Activated CD4-positive, alpha-beta T cell treated with anti-CD3 and anti-CD28 coated beads for 24 hours (primary cell): ENCODE measurements at regions not wholly inside any gene's neighbourhood (a gene's known extent, or its start where the extent isn't known, plus 50 kb on each side); places are given as distances from the start of the nearest gene placed in this dataset.

ENCODE experiments used
- DNase-seq, 2 donors: peaks; one replicate each; pipeline ENCODE4 v3.0.0-alpha.2; 2020; ENCODE audit warnings: low read depth in 2 of 2

DNA sequence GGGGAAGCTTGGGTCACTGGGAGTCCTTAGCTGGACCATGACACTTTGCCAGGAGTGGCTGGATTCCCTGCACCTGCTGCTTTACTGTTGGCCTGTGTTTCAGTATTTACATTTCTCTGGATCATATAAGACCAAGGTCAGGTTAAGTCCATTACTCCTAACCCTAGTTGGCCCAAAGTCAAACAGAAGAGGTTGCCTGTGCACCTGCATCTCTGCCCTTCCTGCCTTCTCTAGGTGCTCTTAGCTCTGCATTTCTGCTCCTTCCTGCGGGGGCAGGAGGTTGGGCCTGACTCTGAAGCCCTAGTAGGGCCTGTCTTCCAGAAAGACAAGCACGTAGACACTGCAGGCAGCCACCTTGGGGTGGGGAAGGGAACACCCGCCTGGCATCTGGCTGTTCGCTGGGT is 124.3 kb downstream of the RPLP1 start:
- DNase-seq: no peak

DNA sequence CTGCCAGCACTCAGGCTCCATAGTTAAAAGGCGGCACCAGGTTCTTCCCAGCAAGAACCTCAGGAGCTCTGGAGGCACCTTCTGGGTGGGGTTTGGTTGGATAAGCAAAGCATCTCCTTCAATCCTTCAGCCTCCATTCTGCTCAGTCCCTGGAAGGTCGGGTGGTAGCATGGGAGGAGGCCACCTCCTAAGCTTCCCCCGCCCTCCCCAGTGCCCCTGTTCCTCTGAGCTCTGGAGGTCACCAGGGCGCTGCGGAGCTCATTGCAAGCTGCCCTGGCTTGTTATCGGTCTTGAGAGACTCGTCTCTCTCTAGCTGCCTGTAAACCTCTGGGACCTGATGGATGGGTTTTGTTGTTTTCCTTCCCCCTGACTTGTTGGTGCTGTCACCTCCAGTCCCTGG is 124.8 kb downstream of the RPLP1 start:
- DNase-seq: no peak

DNA sequence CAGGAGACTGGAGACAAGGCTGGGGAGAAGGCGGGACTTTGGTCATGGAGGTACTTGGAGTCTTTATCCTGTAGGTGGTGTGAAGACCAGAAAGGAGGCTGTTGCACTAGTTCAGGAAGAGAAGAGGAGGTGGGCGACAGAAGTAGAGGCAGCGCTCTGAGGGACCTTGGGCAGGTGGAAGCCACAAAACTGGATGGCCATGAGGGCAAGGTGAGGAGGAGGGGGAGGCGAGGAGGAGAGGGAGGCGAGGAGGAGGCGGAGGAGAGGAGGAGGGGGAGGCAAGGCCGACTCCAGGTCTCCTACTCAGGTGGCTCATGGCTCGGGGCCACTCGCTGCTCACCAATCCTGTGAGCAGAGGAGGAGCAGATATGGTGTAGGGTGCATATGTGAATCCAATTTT is 125.6 kb downstream of the RPLP1 start:
- no peak for DNase-seq

DNA sequence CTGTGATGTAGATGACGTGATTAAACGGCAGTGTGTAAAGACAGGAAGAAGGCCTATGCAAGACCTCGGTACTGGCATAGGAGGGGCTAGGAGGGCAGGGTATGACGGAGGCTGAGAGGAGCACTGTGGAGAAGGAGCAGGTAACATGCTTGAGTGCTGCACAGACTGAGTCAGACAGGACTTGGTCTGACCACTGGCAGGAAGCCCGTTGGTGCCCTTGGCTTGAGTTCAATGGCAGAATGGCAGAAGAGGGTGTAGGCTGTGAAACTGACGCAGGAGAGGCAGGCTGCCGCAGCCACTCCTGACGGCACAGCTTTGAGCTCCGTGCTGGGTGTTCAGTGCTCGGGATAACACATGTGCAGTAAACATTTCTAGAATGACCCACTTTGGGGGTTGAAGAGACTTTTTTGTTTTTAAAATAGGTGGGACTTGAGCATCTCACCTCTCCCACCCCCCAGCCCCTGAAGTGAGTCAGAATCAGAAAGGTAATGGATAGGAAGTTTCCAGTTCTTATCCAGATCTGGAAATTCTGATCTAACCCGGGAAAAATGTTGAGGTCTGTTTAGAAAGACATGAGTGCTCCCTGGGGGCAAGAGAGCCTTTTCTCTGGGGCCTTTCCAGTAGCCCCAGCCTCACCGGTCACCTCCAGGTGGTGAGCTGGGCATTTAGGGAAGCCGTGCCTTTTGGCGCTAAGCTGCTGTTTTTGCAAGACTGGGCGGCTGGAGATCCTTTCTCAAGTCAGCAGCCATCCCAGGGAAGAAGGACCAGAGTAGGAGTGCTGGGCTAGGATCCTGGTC is 126.4 kb downstream of the RPLP1 start:
- DNase-seq: no peak

DNA sequence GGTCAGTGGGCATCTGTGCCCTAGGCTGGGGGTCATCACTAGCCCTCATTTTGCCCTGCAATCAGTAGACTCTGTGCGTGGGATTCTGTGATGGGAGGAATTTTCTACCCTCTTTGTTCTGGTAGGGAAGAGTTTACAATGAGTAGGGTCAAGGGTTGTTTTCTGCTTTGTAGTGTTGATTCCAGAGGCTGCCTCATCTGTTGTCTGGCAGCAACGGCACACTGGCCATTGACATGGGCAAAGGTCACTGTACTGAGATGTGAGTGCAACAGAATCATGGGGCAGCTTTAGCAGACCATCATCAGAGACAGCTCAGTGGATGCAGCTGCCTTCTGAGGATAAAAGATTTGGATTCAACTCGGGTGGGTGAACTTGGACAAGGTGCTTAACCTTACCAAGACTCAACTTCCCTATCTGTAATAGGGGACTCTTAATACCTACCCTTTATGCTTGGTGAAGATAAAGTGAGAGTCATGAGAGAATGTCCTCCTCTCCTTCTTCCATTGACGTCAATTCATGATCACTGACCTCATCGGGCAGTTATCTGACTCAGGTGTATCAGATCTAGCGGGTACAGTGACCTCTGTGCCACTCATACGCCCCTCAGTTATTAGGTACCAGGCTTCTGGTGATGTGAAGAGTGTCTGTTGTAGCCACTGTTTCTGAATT is 127.5 kb downstream of the RPLP1 start:
- no peak for DNase-seq

DNA sequence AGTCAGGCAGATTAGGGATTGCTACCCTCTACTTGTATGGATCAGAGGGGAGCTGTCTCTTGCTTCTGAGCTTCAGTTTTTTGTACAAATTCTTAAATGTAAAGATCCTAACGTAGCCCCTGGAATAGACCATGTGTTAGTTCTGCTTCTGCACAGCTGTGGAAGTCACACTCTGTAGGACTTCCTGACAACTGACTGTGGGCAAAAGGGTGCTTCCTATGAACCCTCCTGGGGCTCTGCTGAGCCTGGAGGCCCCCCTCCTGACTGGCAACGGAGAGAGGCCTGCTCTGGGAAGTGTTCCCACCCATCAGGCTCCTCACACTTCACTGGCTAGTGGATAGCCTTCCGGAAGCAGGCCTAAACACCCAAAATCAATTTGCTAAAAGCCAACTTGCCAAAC is 131.0 kb downstream of the RPLP1 start:
- no peak for DNase-seq

DNA sequence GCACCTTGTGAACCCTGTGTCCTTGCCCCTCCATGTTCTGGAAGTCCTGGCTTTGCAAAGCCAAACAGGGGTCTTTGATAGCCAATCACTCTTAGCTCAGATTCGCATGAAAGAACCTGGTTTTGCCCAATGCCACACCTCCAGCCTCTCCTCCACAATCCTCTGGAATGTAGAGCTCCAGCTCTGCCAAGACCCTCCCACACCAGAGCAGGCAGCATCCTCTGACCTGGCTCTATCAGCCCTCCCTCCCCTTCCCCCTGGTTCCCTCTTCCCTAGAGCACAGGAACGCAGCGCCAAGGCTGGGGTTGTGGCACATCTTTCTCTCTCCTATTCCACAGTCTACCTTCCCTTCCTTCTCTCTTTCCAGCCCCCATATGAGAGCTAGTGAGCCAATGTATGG is 133.3 kb downstream of the RPLP1 start:
- DNase-seq: no peak

DNA sequence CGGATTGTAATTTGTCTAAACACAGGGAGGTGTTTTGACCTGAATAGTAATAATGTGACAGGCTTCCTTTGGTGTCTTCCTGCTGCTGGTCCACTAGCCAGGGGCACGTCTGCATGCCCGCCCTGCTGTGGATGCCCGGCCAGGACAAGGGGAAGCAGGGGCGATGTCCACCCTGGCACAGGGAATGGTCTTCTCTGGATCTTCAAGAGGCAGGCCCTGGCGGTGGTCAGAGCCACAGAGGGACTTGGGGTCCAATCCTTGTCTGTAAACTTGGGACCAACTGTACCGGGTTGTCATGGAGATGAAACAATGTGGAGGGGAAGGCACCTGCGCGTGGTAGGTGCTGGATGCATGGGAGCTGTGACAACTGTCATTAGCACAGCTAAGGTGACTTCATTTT is 134.1 kb downstream of the RPLP1 start:
- DNase-seq: no peak

DNA sequence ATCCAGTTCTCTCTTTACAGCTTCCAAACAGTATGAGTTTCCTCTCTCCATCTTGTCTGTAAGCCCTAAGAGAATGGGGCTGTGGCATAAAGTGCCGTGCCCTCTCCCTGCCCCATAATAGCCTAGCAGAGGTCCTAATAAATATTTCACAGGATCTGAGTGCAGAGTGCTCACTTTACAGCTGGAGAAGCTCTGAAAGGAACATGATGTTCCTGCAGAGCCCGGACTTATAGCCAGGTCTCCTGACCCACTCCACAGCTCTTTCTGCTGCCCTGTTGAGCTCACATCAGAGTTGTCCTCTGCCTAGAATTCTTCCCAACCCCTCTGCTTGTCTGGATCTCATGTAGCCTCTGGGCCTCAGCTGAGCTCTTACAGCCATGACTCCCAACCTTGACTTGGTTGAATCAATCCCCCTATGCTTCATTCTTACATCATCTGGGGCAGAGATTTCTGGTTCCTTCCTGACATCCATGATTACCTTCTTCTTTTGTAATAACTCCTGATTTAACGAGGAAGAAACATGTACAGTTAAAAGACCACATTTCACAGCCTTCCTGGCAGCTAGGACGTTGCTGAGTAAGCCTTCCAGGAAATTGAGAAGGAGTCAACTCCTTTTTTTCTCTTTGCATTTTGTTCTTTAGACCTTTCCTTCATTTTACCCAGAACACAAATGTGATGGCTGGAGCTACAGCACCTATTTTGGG is 135.3 kb downstream of the RPLP1 start:
- no peak for DNase-seq

DNA sequence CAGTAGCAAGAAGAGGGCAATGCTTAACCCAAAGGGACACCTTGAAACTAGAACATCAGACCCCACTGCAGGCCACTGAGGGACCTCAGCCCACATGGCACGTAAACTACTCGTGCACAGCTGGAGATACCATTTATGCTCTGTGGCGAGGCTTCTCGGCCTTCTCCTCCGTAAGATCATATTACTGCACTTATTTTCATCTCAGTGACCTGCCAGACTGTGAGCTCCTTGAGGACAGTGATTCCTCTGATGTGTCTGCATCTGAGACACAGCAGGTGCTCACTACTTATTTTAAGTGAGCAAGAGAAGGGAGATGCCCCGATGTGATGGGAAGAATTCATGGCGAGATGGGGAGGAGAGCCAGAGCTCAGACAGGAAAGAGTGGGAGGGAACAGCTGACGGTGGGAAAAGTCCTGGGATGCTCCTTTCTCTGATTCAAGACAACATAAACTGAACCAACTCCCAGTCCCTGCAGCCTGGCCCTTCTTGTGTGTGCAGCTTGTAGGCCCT is 137.6 kb downstream of the RPLP1 start:
- no peak for DNase-seq

DNA sequence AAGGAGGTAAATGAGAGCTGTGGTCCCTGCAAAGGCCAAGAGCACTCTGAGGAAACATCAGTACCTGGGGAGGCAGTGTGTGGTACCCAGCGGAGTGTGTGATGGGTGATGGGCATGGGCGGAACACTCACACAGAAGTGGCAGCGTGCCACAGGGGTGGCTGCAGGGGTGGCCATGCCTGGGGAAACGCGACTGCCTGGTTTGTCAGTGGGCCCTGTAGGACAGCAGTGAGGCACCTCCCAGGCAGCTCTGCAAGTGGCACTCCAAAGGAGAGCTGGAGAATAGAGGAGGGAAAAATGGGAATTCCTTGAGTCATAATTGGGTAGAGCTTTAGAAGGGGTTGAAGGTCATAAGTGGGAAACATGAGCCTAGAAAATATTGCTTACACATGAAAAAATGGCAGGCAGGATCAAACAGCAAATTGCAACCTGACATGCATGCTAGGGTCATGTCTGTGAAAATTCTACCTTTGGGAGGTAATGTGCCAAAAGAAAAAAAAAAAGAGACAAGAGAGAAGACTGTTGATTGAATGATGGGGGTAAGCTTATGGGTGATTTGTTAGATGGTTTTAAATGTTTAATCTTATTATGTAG is 138.4 kb downstream of the RPLP1 start:
- DNase-seq: no peak

DNA sequence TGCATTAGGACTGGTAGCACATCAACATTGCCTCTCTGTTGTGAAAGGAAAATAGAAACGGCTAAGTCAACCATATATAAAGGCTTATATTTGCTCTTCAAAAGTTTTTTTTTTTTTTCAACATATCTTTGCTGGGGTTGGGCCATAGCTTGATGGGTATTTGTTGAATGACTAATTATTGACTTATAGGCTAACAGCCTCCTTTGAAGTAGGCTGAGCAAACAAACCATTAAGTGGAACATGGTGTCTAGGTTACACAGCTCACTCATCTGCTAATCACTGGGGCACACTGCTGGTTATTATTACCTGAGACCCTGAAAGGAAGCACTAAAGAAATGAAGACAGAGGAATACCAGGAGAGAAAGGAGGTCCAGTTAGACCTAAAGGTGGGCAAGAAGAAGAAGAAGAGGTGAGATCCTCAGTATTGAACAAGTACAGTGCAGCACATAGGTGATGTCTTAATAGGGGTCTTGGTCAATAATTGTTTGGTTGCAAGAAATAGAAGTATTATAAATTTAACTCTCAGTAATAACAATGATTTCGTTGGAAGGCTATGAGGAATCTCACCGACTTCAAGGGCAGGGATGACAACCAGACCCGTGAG is 139.4 kb downstream of the RPLP1 start:
- no peak for DNase-seq

DNA sequence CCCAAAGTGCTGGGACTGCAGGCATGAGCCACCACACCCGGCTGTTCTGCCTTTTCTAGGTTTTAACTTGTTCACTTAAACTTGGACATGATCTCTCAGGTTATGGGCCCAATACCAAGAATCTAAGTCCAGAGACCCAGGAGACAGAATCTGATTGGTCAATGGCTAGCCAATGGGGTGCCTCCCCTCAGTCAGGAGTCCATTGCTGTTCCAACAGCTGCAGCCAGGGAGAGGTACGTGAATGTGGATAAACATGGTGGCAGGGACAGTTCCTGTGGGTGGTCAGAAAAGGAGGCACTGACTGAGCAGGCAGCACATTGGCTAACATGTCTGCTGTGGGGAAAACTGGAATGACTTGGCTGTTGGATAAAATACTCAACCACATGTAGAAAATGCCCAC is 140.3 kb downstream of the RPLP1 start:
- no peak for DNase-seq

DNA sequence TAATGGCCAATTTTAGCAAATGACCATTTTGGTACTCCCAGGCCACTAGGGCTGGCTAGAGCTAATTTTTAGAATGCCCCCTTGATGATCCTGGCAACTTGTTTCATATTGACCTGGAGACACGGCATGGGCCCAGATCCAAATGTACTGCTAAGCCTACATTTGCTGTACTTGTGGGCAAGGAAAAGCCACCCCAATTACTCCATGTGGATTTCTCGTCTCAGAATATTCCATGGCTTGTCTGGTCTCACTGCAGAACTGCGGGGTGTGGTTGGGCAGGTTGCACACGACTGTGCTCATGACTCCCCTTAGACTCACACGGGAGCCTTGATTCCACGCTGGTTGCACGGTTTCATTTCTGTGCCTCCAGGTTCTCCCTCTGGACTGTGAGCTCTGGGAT is 140.9 kb downstream of the RPLP1 start:
- no peak for DNase-seq

DNA sequence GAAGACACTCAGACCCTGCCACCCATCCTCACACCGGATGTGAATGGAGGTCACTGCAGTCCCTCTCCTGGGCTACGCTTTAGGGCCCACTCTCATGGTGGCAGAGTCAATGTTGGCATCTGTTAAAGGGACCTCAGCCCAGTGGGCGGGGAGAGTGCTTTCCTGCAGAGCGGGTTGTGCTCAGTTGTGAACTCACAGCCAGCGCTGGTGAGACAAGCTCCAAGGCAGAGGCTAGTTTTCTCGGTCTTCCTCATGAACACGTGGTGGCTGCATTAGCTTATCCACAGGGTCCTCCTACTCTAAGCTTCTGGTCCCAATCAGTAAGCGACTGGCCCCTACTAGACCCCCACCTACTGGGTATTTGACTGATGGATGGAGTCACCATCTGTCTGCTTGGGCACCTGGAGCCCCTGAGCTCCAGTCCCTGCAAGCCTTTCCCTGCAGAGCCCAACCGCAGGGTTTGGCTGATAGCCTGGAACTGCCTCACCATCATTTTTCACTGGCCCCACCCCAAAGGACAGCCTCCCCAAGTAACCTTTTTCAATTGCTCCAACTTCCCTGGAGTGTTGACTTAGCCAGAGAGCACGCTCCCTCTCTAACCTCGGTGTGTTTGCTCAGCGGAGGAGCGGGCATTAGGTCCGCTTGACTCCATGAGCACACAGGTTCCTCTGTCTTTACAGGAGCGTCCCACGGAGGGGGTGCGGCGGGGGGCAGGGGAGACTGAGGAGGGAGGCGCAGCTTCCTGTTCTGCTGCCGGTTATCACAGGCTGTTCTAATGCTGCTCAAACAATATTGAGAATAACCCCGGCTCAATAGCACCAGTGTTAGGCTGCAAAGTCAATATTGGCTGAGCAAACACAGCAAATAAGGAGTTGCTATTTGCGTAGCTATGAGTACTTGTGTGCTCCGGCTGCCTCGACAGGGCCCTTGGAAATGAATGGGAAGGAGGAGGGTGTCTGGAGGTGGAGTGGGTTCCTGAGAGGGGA is 141.7 kb downstream of the RPLP1 start:
- no peak for DNase-seq

DNA sequence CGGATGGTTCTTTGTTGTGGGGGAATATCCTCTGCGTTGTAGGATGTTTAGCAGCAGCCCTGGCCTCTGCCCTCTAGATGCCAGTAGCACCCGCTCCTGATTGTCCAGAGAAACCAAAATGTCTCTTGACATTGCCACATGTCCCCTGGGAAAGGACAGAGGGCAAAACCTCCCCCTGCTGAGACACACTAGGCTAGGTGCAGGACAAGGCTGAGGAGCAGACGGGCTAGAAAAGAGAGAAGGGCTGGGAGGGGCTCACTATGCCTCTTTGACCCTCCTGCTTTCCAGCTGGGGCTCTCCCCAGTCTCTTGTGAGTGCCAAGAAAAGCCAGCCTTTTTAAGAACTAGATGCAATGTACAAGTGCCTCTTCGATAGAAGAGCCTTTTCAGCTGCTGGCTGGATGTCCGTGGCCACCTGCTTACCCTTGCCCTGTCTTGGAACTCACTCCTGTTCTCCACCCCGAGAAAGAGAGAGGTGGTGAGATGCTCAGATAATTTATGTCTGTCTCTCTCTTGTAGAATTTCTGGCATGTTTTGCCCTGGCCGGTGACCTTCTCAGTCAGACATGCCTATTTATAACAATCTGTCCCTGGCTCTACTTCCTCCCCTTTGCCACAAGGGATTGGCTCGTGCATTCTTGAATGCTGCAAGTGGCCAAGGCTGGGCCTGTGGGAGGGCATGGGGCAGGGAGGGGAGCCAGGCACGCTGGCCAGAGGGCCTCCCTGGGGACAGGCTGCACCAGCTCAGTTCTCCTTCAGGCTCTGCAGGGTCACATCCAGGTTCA is 142.6 kb downstream of the RPLP1 start:
- DNase-seq: no peak

DNA sequence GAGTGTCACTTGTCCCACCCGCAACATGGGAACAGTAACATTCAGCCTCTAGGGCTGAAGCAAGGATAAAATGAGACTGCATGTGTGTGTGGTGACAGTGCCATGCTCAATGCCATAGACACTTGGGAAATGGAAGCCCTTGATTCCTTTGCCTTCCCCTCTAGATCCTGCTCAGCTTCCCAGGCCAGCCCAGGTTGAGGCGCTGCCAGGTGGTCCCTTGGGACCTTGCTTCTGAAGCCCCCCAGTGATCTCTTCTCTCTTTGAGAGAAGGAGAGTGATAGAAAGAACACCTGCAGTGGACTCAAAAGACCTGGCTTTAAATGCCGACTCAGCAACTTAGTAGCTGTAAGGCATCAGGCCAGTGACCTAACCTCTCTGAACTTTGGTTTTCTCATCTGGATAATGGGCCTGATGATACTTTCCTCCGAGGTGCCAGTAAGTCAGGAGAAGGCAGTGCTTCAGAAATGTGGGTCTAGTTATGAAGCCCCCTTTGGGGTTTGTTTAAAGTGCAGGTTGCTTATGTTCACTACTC is 144.5 kb downstream of the RPLP1 start:
- no peak for DNase-seq

DNA sequence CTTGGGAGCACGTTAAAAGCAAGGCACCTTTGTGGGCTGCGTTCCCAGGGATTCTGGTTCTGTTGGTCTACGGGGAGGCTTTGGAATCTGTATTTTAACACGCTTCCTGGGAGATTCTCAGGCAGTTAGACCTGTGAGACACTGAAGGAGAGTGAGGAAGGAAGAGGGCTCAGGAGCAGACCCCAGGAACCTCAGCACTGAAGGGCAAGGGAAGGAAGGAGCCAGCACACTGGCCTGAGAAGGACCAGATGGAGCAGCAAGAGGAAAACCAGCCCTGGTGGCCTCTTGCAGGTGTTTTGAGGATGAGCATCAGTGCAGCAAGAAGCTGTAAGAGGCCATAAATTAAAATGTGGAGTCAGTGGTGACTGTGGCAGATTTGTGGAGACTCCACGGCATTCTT is 146.7 kb downstream of the RPLP1 start:
- DNase-seq: no peak

DNA sequence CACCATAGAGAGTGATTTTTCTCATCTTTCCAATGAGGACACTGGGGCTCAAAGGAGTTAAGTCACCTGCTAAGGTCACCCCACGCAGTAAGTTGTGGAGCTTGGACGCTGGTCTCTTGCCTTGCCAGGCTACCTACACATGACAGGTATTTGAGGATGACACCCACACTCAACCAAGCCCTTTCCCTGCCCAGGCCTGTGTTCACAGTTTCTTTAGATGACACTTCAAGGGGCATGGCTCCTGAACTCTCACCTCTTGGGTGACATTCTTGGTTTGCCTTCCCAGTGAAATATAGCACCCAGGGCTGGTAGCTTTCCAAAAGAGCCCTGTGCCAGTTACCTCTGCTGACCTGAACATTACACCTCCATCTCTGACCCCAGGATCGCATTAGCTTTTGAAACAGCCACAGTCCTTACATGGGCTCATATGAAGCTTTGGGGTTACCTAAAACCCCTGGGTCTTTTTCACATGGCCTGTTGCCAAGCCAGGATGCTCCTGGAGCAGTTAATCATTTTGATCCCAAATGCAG is 148.0 kb downstream of the RPLP1 start:
- no peak for DNase-seq
